ENCODE measurements at regions not wholly inside any gene's neighbourhood (a gene's known extent, or its start where the extent isn't known, plus 50 kb on each side); places are given as distances from the start of the nearest gene placed in this dataset.

DNA sequence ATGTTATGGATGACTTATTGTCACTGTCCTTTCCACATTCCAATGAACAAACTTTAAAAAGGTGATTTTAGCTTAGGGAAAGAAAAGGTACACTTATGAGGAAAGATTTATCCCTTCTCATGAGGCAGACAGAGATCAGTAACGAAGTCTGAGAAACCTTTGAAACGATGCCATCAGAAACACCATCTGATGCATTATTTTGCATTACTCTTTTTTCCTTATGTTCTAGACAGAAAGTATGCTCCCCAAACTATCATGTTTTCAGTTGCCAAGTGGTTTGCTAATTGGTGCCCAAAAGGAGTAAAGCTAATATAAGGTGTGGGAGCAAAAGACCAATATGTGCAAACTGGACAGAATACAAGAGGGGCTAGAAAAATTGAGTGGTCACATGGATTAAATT lies 397.7 kb upstream of the RIOK2 start:
- no peak for DNase-seq

GRCh38 chr5:97591781-97592180 lies 408.7 kb upstream of the RIOK2 start:
- Histone ChIP-seq H3K4me3 (ENCODE audit: control insufficient read depth in 1 of 7, extremely low read depth in 1 of 7, insufficient read depth in 4 of 7, low read depth in 2 of 7, low read length in 6 of 7) (no peak overlapping the region), H3K27ac (ENCODE audit: insufficient read depth in 1 of 2, low read depth in 1 of 2, low read length in 2 of 2, poor library complexity in 1 of 2, severe bottlenecking in 2 of 2) (no peak overlapping the region), H3K36me3 (ENCODE audit: control insufficient read depth in 4 of 4, insufficient read depth in 4 of 4, low read length in 3 of 4) (no peaks in the 10 kb centered on the region), H3K27me3 (replicated peaks in 2 of 5; ENCODE audit: control insufficient read depth in 4 of 5, insufficient read depth in 5 of 5, low read length in 4 of 5) (no peaks in the 10 kb centered on the region), H3K4me1 (ENCODE audit: control extremely low read depth in 1 of 4, control insufficient read depth in 4 of 4, insufficient read depth in 4 of 4, low read length in 3 of 4) (no peaks in the 10 kb centered on the region), H3K9me3 (ENCODE audit: control extremely low read depth in 1 of 5, control insufficient read depth in 4 of 5, insufficient read depth in 2 of 5, low read depth in 1 of 5, low read length in 4 of 5) (peaks cover 0 to 4% (median 2%) of the 10 kb centered on the region in 5 experiments)
- DNase-seq: no peak
- ChIA-PET CTCF (no interaction called here), POLR2A (no interaction called here)
- no CpG with 5 or more reads among the region's 1 CpG for WGBS (ENCODE audit: insufficient coverage)

More for the DNA sequence above, 397.7 kb upstream of the RIOK2 start:
- Histone ChIP-seq H3K36me3 (ENCODE audit: control insufficient read depth in 4 of 4, insufficient read depth in 4 of 4, low read length in 3 of 4) (no peaks in the 10 kb centered on the region), H3K27ac (ENCODE audit: insufficient read depth in 1 of 2, low read depth in 1 of 2, low read length in 2 of 2, poor library complexity in 1 of 2, severe bottlenecking in 2 of 2) (no peak overlapping the region), H3K27me3 (replicated peaks in 2 of 5; ENCODE audit: control insufficient read depth in 4 of 5, insufficient read depth in 5 of 5, low read length in 4 of 5) (no peaks in the 10 kb centered on the region), H3K4me1 (ENCODE audit: control extremely low read depth in 1 of 4, control insufficient read depth in 4 of 4, insufficient read depth in 4 of 4, low read length in 3 of 4) (no peaks in the 10 kb centered on the region), H3K9me3 (ENCODE audit: control extremely low read depth in 1 of 5, control insufficient read depth in 4 of 5, insufficient read depth in 2 of 5, low read depth in 1 of 5, low read length in 4 of 5) (no peaks in the 10 kb centered on the region), H3K4me3 (ENCODE audit: control insufficient read depth in 1 of 7, extremely low read depth in 1 of 7, insufficient read depth in 4 of 7, low read depth in 2 of 7, low read length in 6 of 7) (no peak overlapping the region)
- POLR2A ChIA-PET: no interaction called here
- WGBS (ENCODE audit: insufficient coverage): no CpG with 5 or more reads among the region's 2 CpGs
- CTCF ChIA-PET: no interaction called here

DNA sequence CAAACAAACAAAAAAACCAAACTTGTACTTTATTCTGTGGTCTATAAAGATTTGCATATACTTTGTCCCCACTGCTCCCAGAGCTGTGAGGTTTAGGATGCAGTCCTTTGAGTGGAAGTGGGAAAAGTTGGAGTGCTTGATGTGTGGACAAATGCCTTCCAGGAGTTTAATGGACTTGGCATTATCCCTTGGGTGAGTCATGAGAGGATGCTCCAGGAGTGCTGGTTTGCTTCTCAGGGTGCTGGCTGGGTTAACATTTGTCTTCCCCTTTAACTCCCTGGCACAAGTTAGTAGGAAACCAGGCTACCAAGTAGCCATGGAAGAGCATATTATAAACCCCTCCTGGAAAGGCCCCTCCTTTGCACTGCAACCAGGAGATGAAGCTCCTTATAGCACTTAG lies 417.4 kb upstream of the RIOK2 start:
- Histone ChIP-seq H3K27me3 (replicated peaks in 2 of 5; ENCODE audit: control insufficient read depth in 4 of 5, insufficient read depth in 5 of 5, low read length in 4 of 5) (no peaks in the 10 kb centered on the region), H3K4me3 (ENCODE audit: control insufficient read depth in 1 of 7, extremely low read depth in 1 of 7, insufficient read depth in 4 of 7, low read depth in 2 of 7, low read length in 6 of 7) (no peak overlapping the region), H3K36me3 (ENCODE audit: control insufficient read depth in 4 of 4, insufficient read depth in 4 of 4, low read length in 3 of 4) (no peaks in the 10 kb centered on the region), H3K9me3 (ENCODE audit: control extremely low read depth in 1 of 5, control insufficient read depth in 4 of 5, insufficient read depth in 2 of 5, low read depth in 1 of 5, low read length in 4 of 5) (peaks cover 2 to 28% (median 7%) of the 10 kb centered on the region in 5 experiments), H3K4me1 (ENCODE audit: control extremely low read depth in 1 of 4, control insufficient read depth in 4 of 4, insufficient read depth in 4 of 4, low read length in 3 of 4) (no peaks in the 10 kb centered on the region), H3K27ac (ENCODE audit: insufficient read depth in 1 of 2, low read depth in 1 of 2, low read length in 2 of 2, poor library complexity in 1 of 2, severe bottlenecking in 2 of 2) (no peak overlapping the region)
- CTCF ChIA-PET: no interaction called here
- POLR2A ChIA-PET: no interaction called here
- no peak for DNase-seq

- DNase-seq: no peak
- H3K9me3 ChIP-seq (ENCODE audit: control extremely low read depth in 1 of 5, control insufficient read depth in 4 of 5, insufficient read depth in 2 of 5, low read depth in 1 of 5, low read length in 4 of 5): peaks cover 2 to 25% (median 7%) of the 10 kb centered on the region in 5 experiments
- H3K27me3 ChIP-seq (replicated peaks in 2 of 5; ENCODE audit: control insufficient read depth in 4 of 5, insufficient read depth in 5 of 5, low read length in 4 of 5): no peaks in the 10 kb centered on the region
- POLR2A ChIA-PET: interaction anchor here (0.6 kb wide), 1 partner anchor 390 kb away, joined by 3 read pairs; no protein-coding TSS in a partner anchor
- H3K4me3 ChIP-seq (ENCODE audit: control insufficient read depth in 1 of 7, extremely low read depth in 1 of 7, insufficient read depth in 4 of 7, low read depth in 2 of 7, low read length in 6 of 7): no peak overlapping the region
- no peaks in the 10 kb centered on the region for H3K4me1 ChIP-seq (ENCODE audit: control extremely low read depth in 1 of 4, control insufficient read depth in 4 of 4, insufficient read depth in 4 of 4, low read length in 3 of 4)
- 89% methylated on average over 3 of the region's 3 CpGs for WGBS (ENCODE audit: insufficient coverage)
- H3K36me3 ChIP-seq (ENCODE audit: control insufficient read depth in 4 of 4, insufficient read depth in 4 of 4, low read length in 3 of 4): no peaks in the 10 kb centered on the region
- H3K27ac ChIP-seq (ENCODE audit: insufficient read depth in 1 of 2, low read depth in 1 of 2, low read length in 2 of 2, poor library complexity in 1 of 2, severe bottlenecking in 2 of 2): no peak overlapping the region
- CTCF ChIA-PET: no interaction called here
Observed at GRCh38 chr5:97601651-97602050, 418.6 kb upstream of the RIOK2 start.

GRCh38 chr5:97606531-97606930 lies 423.5 kb upstream of the RIOK2 start:
- Histone ChIP-seq H3K27me3 (replicated peaks in 2 of 5; ENCODE audit: control insufficient read depth in 4 of 5, insufficient read depth in 5 of 5, low read length in 4 of 5) (no peaks in the 10 kb centered on the region), H3K4me3 (ENCODE audit: control insufficient read depth in 1 of 7, extremely low read depth in 1 of 7, insufficient read depth in 4 of 7, low read depth in 2 of 7, low read length in 6 of 7) (no peak overlapping the region), H3K4me1 (ENCODE audit: control extremely low read depth in 1 of 4, control insufficient read depth in 4 of 4, insufficient read depth in 4 of 4, low read length in 3 of 4) (no peaks in the 10 kb centered on the region), H3K9me3 (ENCODE audit: control extremely low read depth in 1 of 5, control insufficient read depth in 4 of 5, insufficient read depth in 2 of 5, low read depth in 1 of 5, low read length in 4 of 5) (peaks cover 0 to 2% (median 2%) of the 10 kb centered on the region in 5 experiments), H3K36me3 (ENCODE audit: control insufficient read depth in 4 of 4, insufficient read depth in 4 of 4, low read length in 3 of 4) (no peaks in the 10 kb centered on the region), H3K27ac (ENCODE audit: insufficient read depth in 1 of 2, low read depth in 1 of 2, low read length in 2 of 2, poor library complexity in 1 of 2, severe bottlenecking in 2 of 2) (no peak overlapping the region)
- ChIA-PET POLR2A (no interaction called here), CTCF (interaction anchor here (0.9 kb wide), 1 partner anchor 12 kb away, joined by 3 read pairs; no protein-coding TSS in a partner anchor)
- no peak for DNase-seq

DNA sequence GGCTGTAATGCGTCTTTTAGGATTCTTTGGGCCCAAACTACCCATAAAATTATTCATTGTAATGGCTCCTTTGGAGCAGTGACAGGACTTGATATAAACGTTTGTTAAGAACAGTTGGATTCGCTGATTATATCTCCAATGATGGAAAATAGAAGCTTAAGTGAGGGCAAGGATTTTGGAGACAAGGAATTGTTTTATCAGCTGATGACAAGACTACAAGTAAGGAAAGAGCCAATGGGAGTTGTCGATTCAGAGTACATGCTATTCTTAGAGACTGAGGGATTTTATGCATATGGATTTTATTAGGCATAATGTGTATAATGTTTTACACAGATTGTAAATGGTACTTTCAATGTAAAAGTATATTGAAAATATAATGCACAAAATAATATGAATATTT lies 425.5 kb upstream of the RIOK2 start:
- WGBS (ENCODE audit: insufficient coverage): 98% methylated on average over 3 of the region's 4 CpGs
- POLR2A ChIA-PET: no interaction called here

GRCh38 chr5:97618721-97619120 lies 435.7 kb upstream of the RIOK2 start:
- Histone ChIP-seq H3K4me3 (ENCODE audit: control insufficient read depth in 1 of 7, extremely low read depth in 1 of 7, insufficient read depth in 4 of 7, low read depth in 2 of 7, low read length in 6 of 7) (no peak overlapping the region), H3K27ac (ENCODE audit: insufficient read depth in 1 of 2, low read depth in 1 of 2, low read length in 2 of 2, poor library complexity in 1 of 2, severe bottlenecking in 2 of 2) (no peak overlapping the region), H3K9me3 (ENCODE audit: control extremely low read depth in 1 of 5, control insufficient read depth in 4 of 5, insufficient read depth in 2 of 5, low read depth in 1 of 5, low read length in 4 of 5) (peaks cover 0 to 4% (median 0%) of the 10 kb centered on the region in 5 experiments), H3K27me3 (replicated peaks in 2 of 5; ENCODE audit: control insufficient read depth in 4 of 5, insufficient read depth in 5 of 5, low read length in 4 of 5) (no peaks in the 10 kb centered on the region), H3K36me3 (ENCODE audit: control insufficient read depth in 4 of 4, insufficient read depth in 4 of 4, low read length in 3 of 4) (no peaks in the 10 kb centered on the region), H3K4me1 (ENCODE audit: control extremely low read depth in 1 of 4, control insufficient read depth in 4 of 4, insufficient read depth in 4 of 4, low read length in 3 of 4) (no peaks in the 10 kb centered on the region)
- ChIA-PET CTCF (no interaction called here), POLR2A (no interaction called here)
- DNase-seq: no peak
- 80% methylated on average over 1 of the region's 1 CpG for WGBS (ENCODE audit: insufficient coverage)

More for the DNA sequence above, 425.5 kb upstream of the RIOK2 start:
- Histone ChIP-seq H3K4me1 (ENCODE audit: control extremely low read depth in 1 of 4, control insufficient read depth in 4 of 4, insufficient read depth in 4 of 4, low read length in 3 of 4) (no peaks in the 10 kb centered on the region), H3K36me3 (ENCODE audit: control insufficient read depth in 4 of 4, insufficient read depth in 4 of 4, low read length in 3 of 4) (no peaks in the 10 kb centered on the region), H3K9me3 (ENCODE audit: control extremely low read depth in 1 of 5, control insufficient read depth in 4 of 5, insufficient read depth in 2 of 5, low read depth in 1 of 5, low read length in 4 of 5) (peaks cover 0 to 2% (median 2%) of the 10 kb centered on the region in 5 experiments), H3K27me3 (replicated peaks in 2 of 5; ENCODE audit: control insufficient read depth in 4 of 5, insufficient read depth in 5 of 5, low read length in 4 of 5) (no peaks in the 10 kb centered on the region), H3K27ac (ENCODE audit: insufficient read depth in 1 of 2, low read depth in 1 of 2, low read length in 2 of 2, poor library complexity in 1 of 2, severe bottlenecking in 2 of 2) (no peak overlapping the region), H3K4me3 (ENCODE audit: control insufficient read depth in 1 of 7, extremely low read depth in 1 of 7, insufficient read depth in 4 of 7, low read depth in 2 of 7, low read length in 6 of 7) (no peak overlapping the region)
- CTCF ChIA-PET: no interaction called here
- no peak for DNase-seq

Measured in common myeloid progenitor, CD34-positive (primary cell).